Cardiac fibroblast (primary cell): ENCODE measurements at regions not wholly inside any gene's neighbourhood (a gene's known extent, or its start where the extent isn't known, plus 50 kb on each side); places are given as distances from the start of the nearest gene placed in this dataset.
"Not testable (repeated sequence)": the region's sequence is repeated elsewhere in the genome, so short reads cannot be mapped to it uniquely, and the experiment has no call there.

Source experiments
- DNase-seq, 2 donors: peaks; one replicate each; pipeline versions ENCODE4 v3.0.0 to v3.0.0-alpha.2; 2010; ENCODE audit warnings: low read depth in 2 of 2
- H3K4me3 ChIP-seq, 2 donors: replicated peaks in 1 of 2; 1 replicate in 1 of 2; 2 replicates in 1 of 2; pipeline ENCODE4 v1.5.1; 2011; ENCODE audit warnings: low read depth in 2 of 2, low read length in 2 of 2, mild to moderate bottlenecking in 2 of 2, moderate library complexity in 1 of 2
- CTCF ChIP-seq: IDR thresholded peaks from one replicate; pipeline ENCODE4 v1.5.1; 2011; ENCODE audit warnings: low read depth, mild to moderate bottlenecking, low read length, inconsistent platforms

- no peak overlapping the region for H3K4me3 ChIP-seq
- TF ChIP-seq CTCF: no peak
- no peak for DNase-seq
Measured at GRCh38 chr5:136594416-136594815, 229.1 kb upstream of the TRPC7 start.

- TF ChIP-seq CTCF: no peak
- DNase-seq: no peak
Measured at GRCh38 chr5:136590581-136590980, 225.2 kb upstream of the TRPC7 start.

GRCh38 chr5:136586196-136586595 lies 220.9 kb upstream of the TRPC7 start:
- TF ChIP-seq CTCF: no peak
- no peak overlapping the region for H3K4me3 ChIP-seq
- DNase-seq: no peak

More at GRCh38 chr5:136590581-136590980, 225.2 kb upstream of the TRPC7 start:
- no peak overlapping the region for H3K4me3 ChIP-seq

GRCh38 chr5:136584474-136584873 lies 219.1 kb upstream of the TRPC7 start:
- no peak overlapping the region for H3K4me3 ChIP-seq
- TF ChIP-seq CTCF: no peak
- no peak for DNase-seq

- no peak for TF ChIP-seq CTCF
- no peak overlapping the region for H3K4me3 ChIP-seq
- DNase-seq: no peak
Measured at GRCh38 chr5:136579238-136579637, 213.9 kb upstream of the TRPC7 start.

- DNase-seq, H3K4me3 ChIP-seq: not testable (repeated sequence)
Measured at GRCh38 chr5:136569875-136570274, 204.5 kb upstream of the TRPC7 start.

- not testable (repeated sequence) for H3K4me3 ChIP-seq, DNase-seq
Measured at GRCh38 chr5:136565457-136565856, 200.1 kb upstream of the TRPC7 start.

GRCh38 chr5:136565050-136565449 lies 199.7 kb upstream of the TRPC7 start:
- H3K4me3 ChIP-seq, DNase-seq: not testable (repeated sequence)

- not testable (repeated sequence) for DNase-seq, H3K4me3 ChIP-seq
Measured at GRCh38 chr5:136564431-136564830, 199.1 kb upstream of the TRPC7 start.
